ENCODE measurements at regions not wholly inside any gene's neighbourhood (a gene's known extent, or its start where the extent isn't known, plus 50 kb on each side); places are given as distances from the start of the nearest gene placed in this dataset.

- TF ChIP-seq CBX3 (IDR thresholded peaks at IDR 0.05; ENCODE audit: low read depth) = no peak
- no peak for TF ChIP-seq POLR2A (IDR thresholded peaks at IDR 0.05; ENCODE audit: borderline replicate concordance, extremely low read depth, insufficient read depth, insufficient read length)
Measured at GRCh38 chr4:170157670-170158069, 67.9 kb upstream of the AADAT start (continued).

- Histone ChIP-seq H3K79me2 (ENCODE audit: insufficient read depth, low read length) (no peaks in the 10 kb centered on the region), H3K27ac (ENCODE audit: low read depth, low read length) (no peak overlapping the region), H3K9me3 (ENCODE audit: control insufficient read depth in 1 of 2, insufficient read depth in 1 of 2, low read depth in 1 of 2, low read length in 2 of 2) (no peaks in the 10 kb centered on the region), H3K4me3 (replicated peaks in 1 of 2; ENCODE audit: low read depth in 1 of 2, low read length in 2 of 2) (no peak overlapping the region), H3K36me3 (ENCODE audit: control insufficient read depth in 1 of 2, insufficient read depth in 2 of 2, low read length in 2 of 2) (no peaks in the 10 kb centered on the region), H3K27me3 (ENCODE audit: insufficient read depth, low read length) (no peaks in the 10 kb centered on the region), H4K20me1 (ENCODE audit: insufficient read depth) (no peaks in the 10 kb centered on the region), H3K4me2 (ENCODE audit: low read length) (no peak overlapping the region), H2AFZ (ENCODE audit: low read depth, low read length, poor library complexity, severe bottlenecking) (no peak overlapping the region), H3K4me1 (ENCODE audit: control insufficient read depth in 1 of 2, insufficient read depth in 2 of 2, low read length in 2 of 2) (no peaks in the 10 kb centered on the region), H3K9me2 (ENCODE audit: insufficient read depth) (no peaks in the 10 kb centered on the region), H3K9ac (ENCODE audit: low read length) (no peak overlapping the region)
- CTCF ChIA-PET = no interaction called here
- no peak for TF ChIP-seq MAX (IDR thresholded peaks at IDR 0.05)
- TF ChIP-seq CTCF (IDR thresholded peaks at IDR 0.05 in 2 of 3, conservative IDR thresholded peaks at IDR 0.05 in 1 of 3; ENCODE audit: borderline replicate concordance in 1 of 3, insufficient read depth in 1 of 3, low read depth in 2 of 3, low read length in 2 of 3) = peak in 1 of 3 experiments; percentile 19; a peak in 1 of 6 replicates
- TF ChIP-seq ELF1 (IDR thresholded peaks at IDR 0.05; ENCODE audit: borderline replicate concordance, low read depth) = no peak
- no peak for TF ChIP-seq TCF7L2 (IDR thresholded peaks at IDR 0.05; ENCODE audit: borderline replicate concordance, extremely low read depth, insufficient read depth, insufficient read length)
- TF ChIP-seq REST (IDR thresholded peaks at IDR 0.05; ENCODE audit: low read depth) = no peak
- no peak for TF ChIP-seq SRF (IDR thresholded peaks at IDR 0.05; ENCODE audit: low read depth)
- TF ChIP-seq EZH2 (IDR thresholded peaks at IDR 0.05) = no peak
- no peak for TF ChIP-seq ATF3 (IDR thresholded peaks at IDR 0.05)
- TF ChIP-seq EZH2phosphoT487 (IDR thresholded peaks at IDR 0.05; ENCODE audit: borderline replicate concordance) = no peak
- intact Hi-C loops (cut with micrococcal nuclease) = loop anchor here (10.0 kb wide), 1 partner anchor 710 kb away; no protein-coding TSS in a partner anchor
- DNase-seq (ENCODE audit: low read depth, low spot score) (no peak), ATAC-seq (peak; percentile 53)
- RAD21 ChIA-PET (ENCODE audit: low non-redundant PET in 1 of 2, low total read pairs in 2 of 2, uncharacterized antibody in 2 of 2, unreplicated experiment in 2 of 2) = no interaction called here
- no TSS peak for BruUV-seq (replicated peaks)
- POLR2A ChIA-PET = no interaction called here
Measured at GRCh38 chr4:170145120-170145519, 55.4 kb upstream of the AADAT start.
